Stomach (tissue), 8 donors: ENCODE measurements at regions not wholly inside any gene's neighbourhood (a gene's known extent, or its start where the extent isn't known, plus 50 kb on each side); places are given as distances from the start of the nearest gene placed in this dataset.

Source experiments
- DNase-seq, 2 donors: peaks; one replicate each; pipeline versions ENCODE4 v3.0.0 to v3.0.0-alpha.2; 2013 to 2019
- H3K27ac ChIP-seq, 5 donors: fragments of 200-600 bp in 4 of 5; sonication (generic) in 4 of 5; one replicate each; pipeline ENCODE4 v1.5.1; 2013 to 2019; ENCODE audit warnings: mild to moderate bottlenecking in 1 of 5, moderate library complexity in 1 of 5
- H3K27me3 ChIP-seq, 3 donors: fragments of 200-600 bp; sonication (generic); one replicate each; pipeline ENCODE4 v1.5.1; 2017 to 2019; ENCODE audit warnings: mixed run types in 1 of 3
- H3K36me3 ChIP-seq, 4 donors: fragments of 200-600 bp; sonication (generic); 1 replicate in 3 of 4; 2 replicates in 1 of 4; pipeline ENCODE4 v1.5.1; 2016 to 2019
- H3K4me1 ChIP-seq, 4 donors: fragments of 200-600 bp; sonication (generic); one replicate each; pipeline ENCODE4 v1.5.1; 2016 to 2019
- H3K4me3 ChIP-seq, 4 donors: fragments of 200-600 bp; sonication (generic) in 3 of 4; one replicate each; pipeline ENCODE4 v1.5.1; 2016 to 2019; ENCODE audit warnings: mild to moderate bottlenecking in 1 of 4
- H3K9me3 ChIP-seq, 4 donors: fragments of 200-600 bp; sonication (generic); one replicate each; pipeline ENCODE4 v1.5.1; 2016 to 2019
- EP300 ChIP-seq: sonication (generic); formaldehyde crosslinking; IDR thresholded peaks from one replicate; pipeline ENCODE4 v1.6.1; 2017; ENCODE audit warnings: antibody characterized with exemption
- POLR2A ChIP-seq, 4 donors: fragments of 450-650 bp; IDR thresholded peaks; one replicate each; pipeline ENCODE4 v1.6.1; 2016; ENCODE audit warnings: antibody characterized with exemption in 4 of 4, control low read depth in 2 of 4, mild to moderate bottlenecking in 1 of 4, moderate library complexity in 1 of 4
- POLR2AphosphoS5 ChIP-seq, 3 donors: sonication (generic); formaldehyde crosslinking; IDR thresholded peaks; one replicate each; pipeline ENCODE4 v1.6.1; 2016; ENCODE audit warnings: antibody characterized with exemption in 3 of 3
- WGBS, 5 donors: extraction: QIAGEN DNeasy Blood & Tissue Kit in 3 of 5; methylation state at CpG; one replicate each; pipeline versions ENCODE4 v1.1.5 to v1.1.7; 2013 to 2018; 5-methylcytosine and 5-hydroxymethylcytosine counted together
- intact Hi-C: fragments of 100-400 bp; cut with DNase I; formaldehyde crosslinking; loops from one replicate; pipeline ENCODE4 v1.15.1; 2023; ENCODE audit warnings: low total_unique reads
- TF ChIP-seq, protein P1 (sequence below), 7 experiments: fragments of 450-650 bp in 4 of 7; fragments of 200-600 bp in 3 of 7; sonication (generic) in 3 of 7; IDR thresholded peaks; one replicate each; pipeline ENCODE4 v1.5.1; 2016 to 2019; ENCODE audit warnings: antibody characterized with exemption in 7 of 7, control low read depth in 2 of 7, mild to moderate bottlenecking in 1 of 7
- donor health status: healthy with polysubstance abuse.
- donor health status: Bipolar disorder and iron deficiency.
- donor health status: healthy.

DNA sequence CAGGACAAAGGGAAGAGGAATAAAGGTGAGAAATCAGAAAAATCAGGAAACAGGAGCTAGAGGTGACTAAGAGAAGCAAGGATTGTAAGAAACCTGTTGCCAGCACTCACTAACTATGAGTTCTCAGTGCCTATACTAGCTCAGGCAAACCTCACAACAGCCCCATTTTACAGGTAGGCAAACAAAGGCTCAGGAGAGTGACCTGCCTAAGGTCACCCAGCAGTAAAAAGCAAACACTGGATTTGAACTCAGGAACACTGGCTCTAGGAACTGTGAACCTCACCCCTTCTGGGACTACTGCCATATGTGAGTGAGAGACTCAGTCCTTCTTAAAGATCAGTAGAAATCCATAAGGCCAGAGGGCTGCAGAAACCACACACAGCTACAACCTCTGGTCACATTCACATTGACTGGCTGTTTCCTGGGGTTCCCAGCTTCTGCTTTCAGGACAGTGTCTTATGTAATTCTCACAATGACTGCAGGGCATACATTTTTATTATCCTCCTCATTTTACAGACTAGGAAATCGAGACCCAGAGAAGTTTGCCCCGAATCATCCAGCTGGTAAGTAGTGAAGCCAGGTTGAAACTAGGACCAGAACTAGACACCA is 80.7 kb upstream of the MAFB start:
- Histone ChIP-seq H3K4me1 (no peaks in the 10 kb centered on the region), H3K27ac (no peak overlapping the region), H3K4me3 (no peak overlapping the region), H3K36me3 (no peaks in the 10 kb centered on the region), H3K9me3 (no peaks in the 10 kb centered on the region), H3K27me3 (no peaks in the 10 kb centered on the region)
- TF ChIP-seq POLR2AphosphoS5 (IDR thresholded peaks at IDR 0.05) = no peak
- TF ChIP-seq EP300 = no peak
- TF ChIP-seq POLR2A (IDR thresholded peaks at IDR 0.05) = no peak
- TF ChIP-seq, protein P1, sequence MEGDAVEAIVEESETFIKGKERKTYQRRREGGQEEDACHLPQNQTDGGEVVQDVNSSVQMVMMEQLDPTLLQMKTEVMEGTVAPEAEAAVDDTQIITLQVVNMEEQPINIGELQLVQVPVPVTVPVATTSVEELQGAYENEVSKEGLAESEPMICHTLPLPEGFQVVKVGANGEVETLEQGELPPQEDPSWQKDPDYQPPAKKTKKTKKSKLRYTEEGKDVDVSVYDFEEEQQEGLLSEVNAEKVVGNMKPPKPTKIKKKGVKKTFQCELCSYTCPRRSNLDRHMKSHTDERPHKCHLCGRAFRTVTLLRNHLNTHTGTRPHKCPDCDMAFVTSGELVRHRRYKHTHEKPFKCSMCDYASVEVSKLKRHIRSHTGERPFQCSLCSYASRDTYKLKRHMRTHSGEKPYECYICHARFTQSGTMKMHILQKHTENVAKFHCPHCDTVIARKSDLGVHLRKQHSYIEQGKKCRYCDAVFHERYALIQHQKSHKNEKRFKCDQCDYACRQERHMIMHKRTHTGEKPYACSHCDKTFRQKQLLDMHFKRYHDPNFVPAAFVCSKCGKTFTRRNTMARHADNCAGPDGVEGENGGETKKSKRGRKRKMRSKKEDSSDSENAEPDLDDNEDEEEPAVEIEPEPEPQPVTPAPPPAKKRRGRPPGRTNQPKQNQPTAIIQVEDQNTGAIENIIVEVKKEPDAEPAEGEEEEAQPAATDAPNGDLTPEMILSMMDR (IDR thresholded peaks at IDR 0.05) = no peak
- intact Hi-C loops = no loop called here
- 70 to 90% (median 81%) methylated on average over 2 of the region's 2 CpGs for WGBS, 5 donors
- no peak for DNase-seq

DNA sequence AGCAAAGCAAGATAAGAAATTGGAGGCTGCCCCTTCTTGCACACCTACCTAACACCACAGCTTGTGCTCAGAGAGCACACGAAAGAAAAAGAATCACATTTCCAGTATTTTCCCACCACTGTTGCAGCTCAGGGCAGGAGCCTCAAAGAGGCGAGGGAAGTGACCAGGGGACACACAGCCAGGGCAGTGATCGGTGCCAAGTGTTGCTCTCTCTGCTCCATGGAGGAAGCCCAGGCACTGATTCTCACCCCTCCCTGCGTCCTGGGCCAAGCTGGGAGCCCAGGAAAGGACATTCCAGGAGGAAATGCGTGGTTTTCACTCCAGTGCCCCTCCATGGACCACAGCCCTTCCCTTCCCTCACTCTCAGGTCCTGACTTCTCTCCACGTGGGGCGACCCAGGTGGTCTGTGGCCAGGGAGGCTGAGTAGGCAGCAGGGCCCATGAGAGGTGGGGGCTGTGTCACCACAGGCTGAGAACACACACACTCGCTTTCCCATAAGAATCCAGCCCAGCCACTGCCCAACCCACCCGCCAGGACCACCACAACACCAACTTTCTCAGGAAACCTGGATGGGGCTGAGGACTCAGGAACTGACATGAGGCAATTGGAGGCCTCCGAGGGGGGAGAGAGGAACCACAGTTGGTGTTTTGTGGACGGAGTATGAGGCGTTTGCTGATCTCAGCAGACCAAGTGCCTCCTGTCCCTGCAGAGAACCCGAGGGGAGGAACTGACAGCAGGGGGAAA is 81.7 kb upstream of the MAFB start:
- WGBS, 5 donors = 69 to 79% (median 76%) methylated on average over 12 to 13 of the region's 13 CpGs
- H3K27ac ChIP-seq = no peak overlapping the region
- intact Hi-C loops = no loop called here
- H3K36me3 ChIP-seq = no peaks in the 10 kb centered on the region
- H3K9me3 ChIP-seq = no peaks in the 10 kb centered on the region
- H3K4me3 ChIP-seq = no peak overlapping the region
- no peak for TF ChIP-seq EP300
- TF ChIP-seq POLR2A (IDR thresholded peaks at IDR 0.05) = no peak
- TF ChIP-seq, protein P1 (IDR thresholded peaks at IDR 0.05) = no peak
- TF ChIP-seq POLR2AphosphoS5 (IDR thresholded peaks at IDR 0.05) = no peak
- H3K27me3 ChIP-seq = no peaks in the 10 kb centered on the region
- no peak for DNase-seq
- no peaks in the 10 kb centered on the region for H3K4me1 ChIP-seq

DNA sequence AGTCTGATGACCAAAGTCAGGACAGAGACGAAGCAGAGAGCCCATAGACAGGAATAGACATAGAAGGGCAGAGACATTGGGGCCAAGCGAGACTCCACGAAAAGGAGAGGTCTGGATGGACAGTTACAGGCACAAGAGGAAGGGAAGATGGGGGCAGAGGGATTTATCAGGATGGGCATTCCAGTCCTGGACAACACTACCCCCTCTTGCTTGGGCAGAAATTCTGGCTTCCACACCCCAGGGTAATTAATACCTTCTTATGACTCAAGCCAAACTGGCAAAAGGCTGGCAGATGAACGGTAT is 82.2 kb upstream of the MAFB start:
- no peak overlapping the region for H3K27ac ChIP-seq
- H3K9me3 ChIP-seq = no peaks in the 10 kb centered on the region
- intact Hi-C loops = no loop called here
- H3K36me3 ChIP-seq = no peaks in the 10 kb centered on the region
- 67 to 89% (median 84%) methylated on average over 4 of the region's 4 CpGs for WGBS, 5 donors
- TF ChIP-seq, protein P1 (IDR thresholded peaks at IDR 0.05) = no peak
- TF ChIP-seq POLR2A (IDR thresholded peaks at IDR 0.05) (no peak), POLR2AphosphoS5 (IDR thresholded peaks at IDR 0.05) (no peak), EP300 (no peak)
- no peak overlapping the region for H3K4me3 ChIP-seq
- no peaks in the 10 kb centered on the region for H3K27me3 ChIP-seq
- peaks cover 0 to 4% (median 0%) of the 10 kb centered on the region in 4 donors for H3K4me1 ChIP-seq
- no peak for DNase-seq

DNA sequence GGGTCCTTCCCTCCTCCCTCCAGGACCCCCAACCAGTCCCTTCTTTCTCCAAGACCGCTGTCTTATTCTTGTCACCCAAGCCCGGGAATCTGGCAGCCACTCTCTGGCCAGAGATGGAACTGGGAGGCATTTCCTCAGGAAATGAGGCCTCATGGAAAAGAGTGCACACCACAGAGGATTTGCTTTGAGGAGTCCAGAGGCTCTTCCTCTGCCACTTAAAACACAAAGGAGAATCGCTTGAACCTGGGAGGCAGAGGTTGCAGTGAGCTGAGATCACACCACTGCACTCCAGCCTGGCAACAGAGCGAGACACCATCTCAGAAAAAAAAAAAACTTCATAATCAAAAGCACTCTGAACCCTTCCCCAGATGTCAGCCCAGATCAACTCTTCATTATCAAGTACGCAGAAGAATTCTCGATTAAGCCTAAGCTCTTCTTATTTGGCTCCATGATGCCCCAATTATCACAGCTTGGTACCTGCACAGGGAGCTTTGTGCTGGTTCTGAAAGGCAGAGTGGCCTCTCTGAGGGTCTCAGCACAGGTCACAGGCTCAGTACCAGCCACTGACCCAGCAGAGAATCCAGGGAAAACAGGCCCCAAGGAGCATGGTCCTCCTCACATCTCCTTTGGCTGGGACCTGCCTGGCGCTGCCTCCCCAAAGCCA is 82.9 kb upstream of the MAFB start:
- H3K27ac ChIP-seq = no peak overlapping the region
- H3K27me3 ChIP-seq = no peaks in the 10 kb centered on the region
- no peaks in the 10 kb centered on the region for H3K9me3 ChIP-seq
- intact Hi-C loops = no loop called here
- no peak overlapping the region for H3K4me3 ChIP-seq
- WGBS, 5 donors = 80 to 94% (median 90%) methylated on average over 7 of the region's 7 CpGs
- H3K4me1 ChIP-seq = peaks cover 0 to 5% (median 0%) of the 10 kb centered on the region in 4 donors
- no peaks in the 10 kb centered on the region for H3K36me3 ChIP-seq
- DNase-seq = no peak
- TF ChIP-seq, protein P1 (IDR thresholded peaks at IDR 0.05) = no peak
- TF ChIP-seq POLR2AphosphoS5 (IDR thresholded peaks at IDR 0.05) (no peak), POLR2A (IDR thresholded peaks at IDR 0.05) (no peak), EP300 (no peak)
